ENCODE measurements at regions not wholly inside any gene's neighbourhood (a gene's known extent, or its start where the extent isn't known, plus 50 kb on each side); places are given as distances from the start of the nearest gene placed in this dataset.

DNA sequence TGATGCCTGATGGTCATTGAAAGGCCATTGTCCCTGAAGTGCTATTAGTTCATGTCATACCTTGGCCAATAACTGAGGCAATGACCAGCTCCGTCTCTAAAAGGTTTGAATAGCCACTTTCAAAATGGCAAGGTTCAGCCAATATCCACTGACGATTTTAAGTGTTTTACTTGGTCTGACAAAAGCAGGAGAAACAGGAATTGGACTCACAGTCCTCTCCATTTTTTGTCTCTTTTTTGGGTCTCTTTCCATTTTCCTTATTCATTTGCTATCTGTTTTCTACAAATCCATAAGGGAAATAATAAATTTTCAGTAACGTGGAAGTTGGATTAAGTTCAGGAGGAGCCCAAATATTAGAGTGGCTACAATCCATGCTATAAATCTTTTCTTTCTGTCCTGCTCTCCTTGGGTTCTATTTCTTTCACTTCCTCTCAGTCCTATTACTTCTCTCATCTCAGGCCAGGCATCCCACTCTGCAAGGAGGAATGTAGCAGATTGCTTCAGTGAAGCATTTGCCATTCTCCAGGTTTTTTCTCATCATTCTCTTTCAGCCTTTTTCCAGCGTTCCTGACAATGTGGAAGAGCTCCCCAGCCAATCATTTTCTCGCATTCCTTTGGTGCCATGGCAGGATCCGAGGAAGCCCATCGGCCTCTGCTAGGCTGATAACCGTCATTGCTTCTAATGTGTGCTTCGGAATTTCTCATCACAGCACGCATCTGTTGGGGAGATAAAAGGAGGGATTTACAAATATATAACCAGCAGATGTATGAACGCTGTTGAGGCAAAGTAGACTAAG lies 414.5 kb downstream of the ADGRL2 start:
- WGBS, 2 donors = 87 to 90% methylated on average over 11 of the region's 11 CpGs
- H3K27me3 ChIP-seq = no peaks in the 10 kb centered on the region
- H3K36me3 ChIP-seq = no peaks in the 10 kb centered on the region
- no peak for TF ChIP-seq EP300 (IDR thresholded peaks at IDR 0.05)
- TF ChIP-seq POLR2A (IDR thresholded peaks at IDR 0.05) = no peak
- TF ChIP-seq, protein P1, sequence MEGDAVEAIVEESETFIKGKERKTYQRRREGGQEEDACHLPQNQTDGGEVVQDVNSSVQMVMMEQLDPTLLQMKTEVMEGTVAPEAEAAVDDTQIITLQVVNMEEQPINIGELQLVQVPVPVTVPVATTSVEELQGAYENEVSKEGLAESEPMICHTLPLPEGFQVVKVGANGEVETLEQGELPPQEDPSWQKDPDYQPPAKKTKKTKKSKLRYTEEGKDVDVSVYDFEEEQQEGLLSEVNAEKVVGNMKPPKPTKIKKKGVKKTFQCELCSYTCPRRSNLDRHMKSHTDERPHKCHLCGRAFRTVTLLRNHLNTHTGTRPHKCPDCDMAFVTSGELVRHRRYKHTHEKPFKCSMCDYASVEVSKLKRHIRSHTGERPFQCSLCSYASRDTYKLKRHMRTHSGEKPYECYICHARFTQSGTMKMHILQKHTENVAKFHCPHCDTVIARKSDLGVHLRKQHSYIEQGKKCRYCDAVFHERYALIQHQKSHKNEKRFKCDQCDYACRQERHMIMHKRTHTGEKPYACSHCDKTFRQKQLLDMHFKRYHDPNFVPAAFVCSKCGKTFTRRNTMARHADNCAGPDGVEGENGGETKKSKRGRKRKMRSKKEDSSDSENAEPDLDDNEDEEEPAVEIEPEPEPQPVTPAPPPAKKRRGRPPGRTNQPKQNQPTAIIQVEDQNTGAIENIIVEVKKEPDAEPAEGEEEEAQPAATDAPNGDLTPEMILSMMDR (IDR thresholded peaks at IDR 0.05) = no peak
- TF ChIP-seq POLR2AphosphoS5 (IDR thresholded peaks at IDR 0.05) = no peak
- DNase-seq = no peak
- no peak for ATAC-seq (ENCODE audit: low FRiP score in 2 of 2)
- H3K9me3 ChIP-seq = no peaks in the 10 kb centered on the region
- no peaks in the 10 kb centered on the region for H3K4me1 ChIP-seq
- no peak overlapping the region for H3K4me3 ChIP-seq
- no peak overlapping the region for H3K27ac ChIP-seq

DNA sequence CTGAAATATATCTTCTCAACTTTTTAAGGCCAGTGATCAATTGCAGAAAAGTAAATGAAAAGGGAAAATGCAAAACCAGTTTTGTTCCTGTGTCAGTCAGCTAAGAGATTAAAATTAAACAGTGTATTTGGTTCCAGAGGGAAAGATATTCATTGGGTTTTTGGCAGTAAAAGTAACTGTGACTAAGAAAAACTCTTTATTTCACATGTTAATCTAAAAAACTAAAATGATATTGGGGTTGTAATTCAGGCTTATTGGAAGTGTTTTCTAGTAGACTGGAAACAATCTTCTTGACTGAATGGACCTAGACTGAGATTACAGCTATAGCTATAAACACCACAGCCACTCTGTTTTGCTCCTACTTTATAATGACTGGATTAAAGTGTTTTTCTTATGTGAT lies 413.9 kb downstream of the ADGRL2 start:
- Histone ChIP-seq H3K27ac (no peak overlapping the region), H3K4me3 (no peak overlapping the region), H3K36me3 (no peaks in the 10 kb centered on the region), H3K4me1 (no peaks in the 10 kb centered on the region), H3K27me3 (no peaks in the 10 kb centered on the region), H3K9me3 (no peaks in the 10 kb centered on the region)
- ATAC-seq (ENCODE audit: low FRiP score in 2 of 2) (no peak), DNase-seq (no peak)
- TF ChIP-seq EP300 (IDR thresholded peaks at IDR 0.05) (no peak), POLR2A (IDR thresholded peaks at IDR 0.05) (no peak), POLR2AphosphoS5 (IDR thresholded peaks at IDR 0.05) (no peak)
- TF ChIP-seq, protein P1 (IDR thresholded peaks at IDR 0.05) = no peak

DNA sequence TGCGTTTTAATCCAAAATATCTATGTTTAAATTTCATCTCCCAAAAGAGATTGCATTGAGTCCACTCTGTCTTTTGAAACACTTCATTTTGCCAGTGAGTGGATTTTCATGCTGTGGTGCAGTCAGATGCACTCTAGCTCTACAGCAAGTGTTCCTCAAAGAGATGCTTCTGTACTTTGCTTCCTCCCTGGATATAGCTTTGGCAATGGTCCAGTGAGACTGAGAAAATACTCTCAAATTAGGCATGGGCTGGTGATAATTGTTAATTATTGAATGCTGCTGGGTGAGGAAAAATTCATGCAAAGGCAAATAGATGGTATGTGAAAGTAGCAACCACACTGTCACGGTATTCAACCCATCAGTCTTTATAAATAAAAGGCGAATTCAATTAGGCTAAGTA lies 396.9 kb downstream of the ADGRL2 start:
- H3K4me3 ChIP-seq = no peak overlapping the region
- WGBS, 2 donors = 82 to 83% methylated on average over 3 of the region's 3 CpGs
- no peak overlapping the region for H3K27ac ChIP-seq
- H3K9me3 ChIP-seq = no peaks in the 10 kb centered on the region
- no peak for DNase-seq
- H3K36me3 ChIP-seq = no peaks in the 10 kb centered on the region
- H3K4me1 ChIP-seq = no peaks in the 10 kb centered on the region
- no peaks in the 10 kb centered on the region for H3K27me3 ChIP-seq
- TF ChIP-seq POLR2A (IDR thresholded peaks at IDR 0.05) (no peak), EP300 (IDR thresholded peaks at IDR 0.05) (no peak), POLR2AphosphoS5 (IDR thresholded peaks at IDR 0.05) (no peak)
- TF ChIP-seq, protein P1 (IDR thresholded peaks at IDR 0.05) = no peak
- no peak for ATAC-seq (ENCODE audit: low FRiP score in 2 of 2)

DNA sequence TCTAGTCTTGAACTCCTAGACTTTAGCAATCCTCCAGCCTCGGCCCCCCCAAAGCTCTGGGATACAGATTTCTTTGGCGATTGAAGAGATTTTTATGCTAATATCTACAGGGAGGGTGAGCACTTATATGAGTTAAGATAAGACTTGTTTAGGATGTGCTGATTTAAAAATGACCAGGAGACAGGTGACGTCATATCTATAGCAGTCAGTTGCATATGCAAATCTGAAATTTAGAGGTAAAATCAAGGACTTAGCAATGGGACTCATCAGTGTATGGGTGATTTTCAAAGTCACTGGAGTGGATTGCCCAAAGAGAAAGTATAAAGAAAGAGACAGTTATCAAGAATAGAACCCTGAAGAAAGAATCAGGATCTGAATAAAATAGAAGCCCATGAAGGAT lies 394.5 kb downstream of the ADGRL2 start:
- Histone ChIP-seq H3K27ac (no peak overlapping the region), H3K9me3 (no peaks in the 10 kb centered on the region), H3K4me1 (no peaks in the 10 kb centered on the region), H3K36me3 (no peaks in the 10 kb centered on the region), H3K27me3 (no peaks in the 10 kb centered on the region), H3K4me3 (no peak overlapping the region)
- no peak for DNase-seq
- ATAC-seq (ENCODE audit: low FRiP score in 2 of 2) = no peak
- TF ChIP-seq, protein P1 (IDR thresholded peaks at IDR 0.05) = no peak
- TF ChIP-seq POLR2A (IDR thresholded peaks at IDR 0.05) (no peak), EP300 (IDR thresholded peaks at IDR 0.05) (no peak), POLR2AphosphoS5 (IDR thresholded peaks at IDR 0.05) (no peak)
- WGBS, 2 donors = 92 to 97% methylated on average over 3 of the region's 3 CpGs

DNA sequence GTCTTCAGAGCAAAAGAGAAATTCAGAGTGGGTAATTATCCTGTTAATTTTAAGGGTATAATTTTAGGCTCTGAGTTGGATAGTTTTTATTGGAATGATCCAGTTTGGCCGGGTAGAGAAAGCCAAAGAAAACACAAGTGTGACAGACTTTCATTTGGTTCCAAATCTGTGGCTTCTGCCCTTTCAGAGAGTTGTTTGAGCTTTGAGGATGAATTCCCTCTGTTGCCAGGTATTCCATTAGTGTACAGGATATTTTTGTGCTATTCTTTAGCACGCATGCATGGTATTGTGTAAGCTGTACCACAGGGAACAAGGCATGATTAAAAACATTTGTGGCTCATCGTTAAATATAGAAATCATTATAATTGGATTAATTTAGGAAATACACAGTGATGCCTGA lies 384.4 kb downstream of the ADGRL2 start:
- no peaks in the 10 kb centered on the region for H3K27me3 ChIP-seq
- 68 to 75% methylated on average over 3 of the region's 3 CpGs for WGBS, 2 donors
- ATAC-seq (ENCODE audit: low FRiP score in 2 of 2) (no peak), DNase-seq (no peak)
- TF ChIP-seq POLR2AphosphoS5 (IDR thresholded peaks at IDR 0.05) = no peak
- TF ChIP-seq EP300 (IDR thresholded peaks at IDR 0.05) = no peak
- no peak for TF ChIP-seq POLR2A (IDR thresholded peaks at IDR 0.05)
- TF ChIP-seq, protein P1 (IDR thresholded peaks at IDR 0.05) = no peak
- no peak overlapping the region for H3K4me3 ChIP-seq
- H3K4me1 ChIP-seq = no peaks in the 10 kb centered on the region
- no peak overlapping the region for H3K27ac ChIP-seq
- H3K36me3 ChIP-seq = no peaks in the 10 kb centered on the region
- H3K9me3 ChIP-seq = no peaks in the 10 kb centered on the region

Measured in upper lobe of left lung (tissue), 6 donors.